ENCODE measurements at regions not wholly inside any gene's neighbourhood (a gene's known extent, or its start where the extent isn't known, plus 50 kb on each side); places are given as distances from the start of the nearest gene placed in this dataset.

GRCh38 chr7:86437951-86438450 is 205.7 kb upstream of the GRM3 start:
- FAIRE-seq, result no peak
- no peaks in the 10 kb centered on the region for H3K9me3 ChIP-seq (ENCODE audit: control insufficient read depth, low read depth, low read length)
- no peaks in the 10 kb centered on the region for H3K9me1 ChIP-seq (ENCODE audit: control insufficient read depth, extremely low read depth, insufficient read depth, low read length)
- TF ChIP-seq CTCF (optimal IDR thresholded peaks at IDR 0.05 in 1 of 3, IDR thresholded peaks at IDR 0.05 in 1 of 3, conservative IDR thresholded peaks at IDR 0.05 in 1 of 3; ENCODE audit: extremely low read depth in 1 of 3, insufficient read depth in 2 of 3, low read length in 3 of 3), result no peak
- no peak for TF ChIP-seq EZH2 (IDR thresholded peaks at IDR 0.05; ENCODE audit: low read length)
- no peaks in the 10 kb centered on the region for H3K79me2 ChIP-seq (ENCODE audit: control insufficient read depth, insufficient read depth, low read length)
- no peaks in the 10 kb centered on the region for H4K20me1 ChIP-seq (ENCODE audit: control insufficient read depth, extremely low read depth, insufficient read depth, low read length)
- H3K36me3 ChIP-seq (ENCODE audit: control insufficient read depth in 2 of 2, extremely low read depth in 1 of 2, insufficient read depth in 2 of 2, low read length in 2 of 2), result no peaks in the 10 kb centered on the region
- no peak overlapping the region for H2AFZ ChIP-seq (ENCODE audit: control insufficient read depth, low read length)
- no peak overlapping the region for H3K9ac ChIP-seq (ENCODE audit: control insufficient read depth, extremely low read depth, insufficient read depth, low read length)
- H3K27ac ChIP-seq (ENCODE audit: control insufficient read depth, insufficient read depth, low read length), result no peak overlapping the region
- H3K27me3 ChIP-seq (ENCODE audit: control insufficient read depth, extremely low read depth, insufficient read depth, low read length), result no peaks in the 10 kb centered on the region
- dilution Hi-C loops (cut with MboI; ENCODE audit: extremely low pct_ligation_motif_present, low sequenced_read_pairs), result no loop called here
- no peaks in the 10 kb centered on the region for H3K4me1 ChIP-seq (ENCODE audit: control insufficient read depth, extremely low read depth, insufficient read depth, low read length)
- H3K4me3 ChIP-seq (ENCODE audit: control insufficient read depth in 2 of 3, extremely low read depth in 1 of 3, insufficient read depth in 2 of 3, low read depth in 1 of 3, low read length in 3 of 3), result no peak overlapping the region
- DNase-seq (ENCODE audit: low read depth, low spot score), result no peak
- no peak overlapping the region for H3K4me2 ChIP-seq (ENCODE audit: control insufficient read depth, extremely low read depth, insufficient read depth, low read depth, low read length)

DNA sequence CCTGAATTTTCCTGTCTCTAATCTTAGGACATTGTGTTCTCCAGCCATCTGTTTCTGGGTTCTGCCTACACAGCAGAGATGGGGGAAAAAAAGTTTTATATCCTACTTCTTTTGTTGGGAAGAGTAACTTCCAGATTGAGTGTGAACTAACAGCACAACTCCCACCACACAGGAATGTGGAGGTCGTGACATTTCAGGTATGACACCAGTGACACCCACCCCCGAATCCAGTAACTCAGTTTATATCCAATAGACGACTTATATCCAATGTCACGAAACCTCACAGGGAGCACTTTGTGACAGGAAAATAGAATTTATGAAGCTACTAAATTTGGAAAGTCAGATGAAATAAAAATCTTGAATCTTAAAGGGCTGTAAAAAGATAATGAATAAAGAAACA is 211.9 kb upstream of the GRM3 start:
- Histone ChIP-seq H4K20me1 (ENCODE audit: control insufficient read depth, extremely low read depth, insufficient read depth, low read length) (no peaks in the 10 kb centered on the region), H3K27me3 (ENCODE audit: control insufficient read depth, extremely low read depth, insufficient read depth, low read length) (no peaks in the 10 kb centered on the region), H3K4me1 (ENCODE audit: control insufficient read depth, extremely low read depth, insufficient read depth, low read length) (no peaks in the 10 kb centered on the region), H3K4me2 (ENCODE audit: control insufficient read depth, extremely low read depth, insufficient read depth, low read depth, low read length) (no peak overlapping the region), H3K36me3 (ENCODE audit: control insufficient read depth in 2 of 2, extremely low read depth in 1 of 2, insufficient read depth in 2 of 2, low read length in 2 of 2) (no peaks in the 10 kb centered on the region), H2AFZ (ENCODE audit: control insufficient read depth, low read length) (no peak overlapping the region), H3K79me2 (ENCODE audit: control insufficient read depth, insufficient read depth, low read length) (no peaks in the 10 kb centered on the region), H3K9ac (ENCODE audit: control insufficient read depth, extremely low read depth, insufficient read depth, low read length) (no peak overlapping the region), H3K9me1 (ENCODE audit: control insufficient read depth, extremely low read depth, insufficient read depth, low read length) (no peaks in the 10 kb centered on the region), H3K4me3 (ENCODE audit: control insufficient read depth in 2 of 3, extremely low read depth in 1 of 3, insufficient read depth in 2 of 3, low read depth in 1 of 3, low read length in 3 of 3) (no peak overlapping the region), H3K9me3 (ENCODE audit: control insufficient read depth, low read depth, low read length) (no peaks in the 10 kb centered on the region), H3K27ac (ENCODE audit: control insufficient read depth, insufficient read depth, low read length) (no peak overlapping the region)
- no peak for DNase-seq (ENCODE audit: low read depth, low spot score)
- FAIRE-seq, result no peak
- TF ChIP-seq CTCF (optimal IDR thresholded peaks at IDR 0.05 in 1 of 3, IDR thresholded peaks at IDR 0.05 in 1 of 3, conservative IDR thresholded peaks at IDR 0.05 in 1 of 3; ENCODE audit: extremely low read depth in 1 of 3, insufficient read depth in 2 of 3, low read length in 3 of 3) (no peak), EZH2 (IDR thresholded peaks at IDR 0.05; ENCODE audit: low read length) (no peak)
- dilution Hi-C loops (cut with MboI; ENCODE audit: extremely low pct_ligation_motif_present, low sequenced_read_pairs), result no loop called here

All from keratinocyte (primary cell).